Mucosa of stomach (tissue), 1 donor: ENCODE measurements at regions not wholly inside any gene's neighbourhood (a gene's known extent, or its start where the extent isn't known, plus 50 kb on each side); places are given as distances from the start of the nearest gene placed in this dataset.

ENCODE experiments used
- H3K27me3 ChIP-seq: one replicate; pipeline ENCODE4 v1.7.0; 2013; ENCODE audit warnings: mild to moderate bottlenecking, low read length; ENCODE audit not compliant: control insufficient read depth, insufficient read depth
- H3K36me3 ChIP-seq: one replicate; pipeline ENCODE4 v1.7.0; 2013; ENCODE audit warnings: low read length; ENCODE audit not compliant: control insufficient read depth, insufficient read depth
- H3K4me1 ChIP-seq: one replicate; pipeline ENCODE4 v1.7.0; 2013; ENCODE audit warnings: mild to moderate bottlenecking, low read length; ENCODE audit not compliant: control insufficient read depth, insufficient read depth
- H3K4me3 ChIP-seq: one replicate; pipeline ENCODE4 v1.7.0; 2013; ENCODE audit warnings: low read length
- H3K9ac ChIP-seq: one replicate; pipeline ENCODE4 v1.7.0; 2013; ENCODE audit warnings: mild to moderate bottlenecking, low read length, moderate library complexity
- H3K9me3 ChIP-seq: one replicate; pipeline ENCODE4 v1.7.0; 2013; ENCODE audit warnings: mild to moderate bottlenecking, low read length, moderate library complexity; ENCODE audit not compliant: control insufficient read depth
- donor health status: Pancreatic carcinoma.

- no peaks in the 10 kb centered on the region for H3K27me3 ChIP-seq
- no peak overlapping the region for H3K9ac ChIP-seq
These were observed 101.3 kb upstream of the ESRRG start for GRCh38 chr1:216824511-216824910.

GRCh38 chr1:216823731-216824130, 100.5 kb upstream of the ESRRG start:
- H3K4me3 ChIP-seq, result no peak overlapping the region
- H3K4me1 ChIP-seq, result no peaks in the 10 kb centered on the region
- H3K9me3 ChIP-seq, result no peaks in the 10 kb centered on the region
- H3K36me3 ChIP-seq, result no peaks in the 10 kb centered on the region
- no peak overlapping the region for H3K9ac ChIP-seq
- no peaks in the 10 kb centered on the region for H3K27me3 ChIP-seq

More at GRCh38 chr1:216824511-216824910, 101.3 kb upstream of the ESRRG start:
- Histone ChIP-seq H3K4me3 (no peak overlapping the region), H3K9me3 (no peaks in the 10 kb centered on the region), H3K4me1 (no peaks in the 10 kb centered on the region), H3K36me3 (no peaks in the 10 kb centered on the region)

- Histone ChIP-seq H3K4me1 (no peaks in the 10 kb centered on the region), H3K9me3 (no peaks in the 10 kb centered on the region), H3K36me3 (no peaks in the 10 kb centered on the region), H3K4me3 (no peak overlapping the region), H3K27me3 (no peaks in the 10 kb centered on the region), H3K9ac (no peak overlapping the region)
These were observed 99.3 kb upstream of the ESRRG start for GRCh38 chr1:216822480-216822879.

- Histone ChIP-seq H3K9ac (no peak overlapping the region), H3K36me3 (no peaks in the 10 kb centered on the region), H3K4me1 (peaks cover 4% of the 10 kb centered on the region), H3K9me3 (no peaks in the 10 kb centered on the region), H3K4me3 (no peak overlapping the region), H3K27me3 (no peaks in the 10 kb centered on the region)
These were observed 97.1 kb upstream of the ESRRG start for GRCh38 chr1:216820345-216820744.

- Histone ChIP-seq H3K4me3 (no peak overlapping the region), H3K36me3 (no peaks in the 10 kb centered on the region), H3K27me3 (no peaks in the 10 kb centered on the region), H3K9ac (no peak overlapping the region), H3K9me3 (no peaks in the 10 kb centered on the region), H3K4me1 (peaks cover 4% of the 10 kb centered on the region)
These were observed 95.1 kb upstream of the ESRRG start for GRCh38 chr1:216818284-216818683.

- H3K36me3 ChIP-seq, result no peaks in the 10 kb centered on the region
- H3K27me3 ChIP-seq, result no peaks in the 10 kb centered on the region
- no peaks in the 10 kb centered on the region for H3K9me3 ChIP-seq
- peaks cover 4% of the 10 kb centered on the region for H3K4me1 ChIP-seq
- no peak overlapping the region for H3K9ac ChIP-seq
- H3K4me3 ChIP-seq, result no peak overlapping the region
These were observed 92.3 kb upstream of the ESRRG start for GRCh38 chr1:216815260-216816131.

- peaks cover 4% of the 10 kb centered on the region for H3K4me1 ChIP-seq
- H3K27me3 ChIP-seq, result no peaks in the 10 kb centered on the region
- no peak overlapping the region for H3K4me3 ChIP-seq
- H3K9me3 ChIP-seq, result no peaks in the 10 kb centered on the region
- no peak overlapping the region for H3K9ac ChIP-seq
- H3K36me3 ChIP-seq, result no peaks in the 10 kb centered on the region
These were observed 91.5 kb upstream of the ESRRG start for GRCh38 chr1:216814576-216815259.

GRCh38 chr1:216812966-216813365, 89.7 kb upstream of the ESRRG start:
- no peaks in the 10 kb centered on the region for H3K9me3 ChIP-seq
- no peak overlapping the region for H3K4me3 ChIP-seq
- H3K27me3 ChIP-seq, result no peaks in the 10 kb centered on the region
- H3K4me1 ChIP-seq, result peaks cover 4% of the 10 kb centered on the region
- H3K9ac ChIP-seq, result no peak overlapping the region
- no peaks in the 10 kb centered on the region for H3K36me3 ChIP-seq

GRCh38 chr1:216809649-216810048, 86.4 kb upstream of the ESRRG start:
- Histone ChIP-seq H3K36me3 (no peaks in the 10 kb centered on the region), H3K4me3 (no peak overlapping the region), H3K27me3 (no peaks in the 10 kb centered on the region), H3K9ac (no peak overlapping the region), H3K9me3 (no peaks in the 10 kb centered on the region), H3K4me1 (no peaks in the 10 kb centered on the region)

- H3K36me3 ChIP-seq, result no peaks in the 10 kb centered on the region
- H3K9me3 ChIP-seq, result no peaks in the 10 kb centered on the region
- no peaks in the 10 kb centered on the region for H3K4me1 ChIP-seq
- no peak overlapping the region for H3K9ac ChIP-seq
- H3K4me3 ChIP-seq, result no peak overlapping the region
- H3K27me3 ChIP-seq, result no peaks in the 10 kb centered on the region
These were observed 84.5 kb upstream of the ESRRG start for GRCh38 chr1:216807696-216808095.

- Histone ChIP-seq H3K9me3 (no peaks in the 10 kb centered on the region), H3K4me3 (no peak overlapping the region), H3K9ac (no peak overlapping the region), H3K27me3 (no peaks in the 10 kb centered on the region), H3K36me3 (no peaks in the 10 kb centered on the region), H3K4me1 (no peaks in the 10 kb centered on the region)
These were observed 82.7 kb upstream of the ESRRG start for GRCh38 chr1:216805953-216806352.

GRCh38 chr1:216805233-216805632, 82.0 kb upstream of the ESRRG start:
- Histone ChIP-seq H3K27me3 (no peaks in the 10 kb centered on the region), H3K4me3 (no peak overlapping the region), H3K36me3 (no peaks in the 10 kb centered on the region), H3K9me3 (no peaks in the 10 kb centered on the region), H3K4me1 (no peaks in the 10 kb centered on the region), H3K9ac (no peak overlapping the region)
